Renal cortex interstitium (tissue), 11 donors: ENCODE measurements at regions not wholly inside any gene's neighbourhood (a gene's known extent, or its start where the extent isn't known, plus 50 kb on each side); places are given as distances from the start of the nearest gene placed in this dataset.

Experiments
- DNase-seq, 11 donors: peaks; one replicate each; pipeline ENCODE4 v3.0.0-alpha.2; 2013; ENCODE audit warnings: low read depth in 9 of 11, low spot score in 4 of 11; ENCODE audit errors: extremely low read depth in 1 of 11

- no peak for DNase-seq
These were observed 193.9 kb upstream of the ID4 start for GRCh38 chr6:19643287-19643686.

GRCh38 chr6:19643713-19644112, 193.5 kb upstream of the ID4 start:
- no peak for DNase-seq

- no peak for DNase-seq
These were observed 181.4 kb upstream of the ID4 start for GRCh38 chr6:19655744-19656143.

GRCh38 chr6:19660123-19660910, 176.9 kb upstream of the ID4 start:
- DNase-seq = no peak

GRCh38 chr6:19662911-19663310, 174.3 kb upstream of the ID4 start:
- no peak for DNase-seq

- DNase-seq = no peak
These were observed 173.7 kb upstream of the ID4 start for GRCh38 chr6:19663479-19663878.

GRCh38 chr6:19664050-19664449, 173.1 kb upstream of the ID4 start:
- DNase-seq = no peak

- no peak for DNase-seq
These were observed 172.1 kb upstream of the ID4 start for GRCh38 chr6:19664878-19665612.

- DNase-seq = peak in 3 of 11 donors; percentile 7 to 25 (median 12)
These were observed 171.6 kb upstream of the ID4 start for GRCh38 chr6:19665613-19665909.

GRCh38 chr6:19668710-19669109, 168.5 kb upstream of the ID4 start:
- DNase-seq = no peak

- DNase-seq = no peak
These were observed 168.0 kb upstream of the ID4 start for GRCh38 chr6:19669206-19669605.

GRCh38 chr6:19682859-19683258, 154.3 kb upstream of the ID4 start:
- no peak for DNase-seq

GRCh38 chr6:19690325-19691075, 146.7 kb upstream of the ID4 start:
- DNase-seq = no peak

GRCh38 chr6:19691465-19692167, 145.6 kb upstream of the ID4 start:
- peak in 5 of 11 donors; percentile 40 to 61 (median 54) for DNase-seq

- DNase-seq = no peak
These were observed 144.5 kb upstream of the ID4 start for GRCh38 chr6:19692506-19693298.

GRCh38 chr6:19694697-19695096, 142.5 kb upstream of the ID4 start:
- no peak for DNase-seq

- DNase-seq = no peak
These were observed 139.4 kb upstream of the ID4 start for GRCh38 chr6:19697744-19698290.

- DNase-seq = no peak
These were observed 137.2 kb upstream of the ID4 start for GRCh38 chr6:19699932-19700331.
